C4-2B (cell line): ENCODE measurements at regions not wholly inside any gene's neighbourhood (a gene's known extent, or its start where the extent isn't known, plus 50 kb on each side); places are given as distances from the start of the nearest gene placed in this dataset.

Source experiments
- ZFX ChIP-seq: fragments of 450-650 bp; IDR thresholded peaks from 2 replicates; pipeline ENCODE4 v1.6.1; 2017
- TF ChIP-seq, protein P1 (sequence below): fragments of 450-650 bp; conservative IDR thresholded peaks from 2 replicates; pipeline ENCODE4 v1.5.1; 2017; ENCODE audit warnings: mild to moderate bottlenecking

DNA sequence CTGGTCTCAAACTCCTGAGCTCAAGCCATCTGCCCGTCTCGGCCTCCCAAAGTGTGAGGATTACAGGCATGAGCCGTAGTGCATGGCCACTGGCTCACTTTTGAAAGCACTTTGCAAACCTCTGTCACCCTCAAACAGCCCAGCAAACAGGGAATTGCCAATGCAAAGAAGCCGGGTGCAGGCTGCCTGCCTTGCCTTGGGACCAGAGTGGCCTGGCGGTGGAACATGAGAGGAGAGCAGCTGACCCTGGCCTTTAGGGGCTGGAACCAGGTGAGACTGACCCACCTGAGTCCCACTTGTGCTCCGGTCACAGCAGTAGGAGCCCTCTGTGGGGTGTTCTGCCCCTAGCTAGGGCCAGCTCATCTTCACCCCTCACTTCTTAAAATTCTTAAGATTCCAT lies 237.1 kb upstream of the GALNT17 start:
- TF ChIP-seq, protein P1, sequence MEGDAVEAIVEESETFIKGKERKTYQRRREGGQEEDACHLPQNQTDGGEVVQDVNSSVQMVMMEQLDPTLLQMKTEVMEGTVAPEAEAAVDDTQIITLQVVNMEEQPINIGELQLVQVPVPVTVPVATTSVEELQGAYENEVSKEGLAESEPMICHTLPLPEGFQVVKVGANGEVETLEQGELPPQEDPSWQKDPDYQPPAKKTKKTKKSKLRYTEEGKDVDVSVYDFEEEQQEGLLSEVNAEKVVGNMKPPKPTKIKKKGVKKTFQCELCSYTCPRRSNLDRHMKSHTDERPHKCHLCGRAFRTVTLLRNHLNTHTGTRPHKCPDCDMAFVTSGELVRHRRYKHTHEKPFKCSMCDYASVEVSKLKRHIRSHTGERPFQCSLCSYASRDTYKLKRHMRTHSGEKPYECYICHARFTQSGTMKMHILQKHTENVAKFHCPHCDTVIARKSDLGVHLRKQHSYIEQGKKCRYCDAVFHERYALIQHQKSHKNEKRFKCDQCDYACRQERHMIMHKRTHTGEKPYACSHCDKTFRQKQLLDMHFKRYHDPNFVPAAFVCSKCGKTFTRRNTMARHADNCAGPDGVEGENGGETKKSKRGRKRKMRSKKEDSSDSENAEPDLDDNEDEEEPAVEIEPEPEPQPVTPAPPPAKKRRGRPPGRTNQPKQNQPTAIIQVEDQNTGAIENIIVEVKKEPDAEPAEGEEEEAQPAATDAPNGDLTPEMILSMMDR: no peak
- no peak for TF ChIP-seq ZFX
